ENCODE measurements at regions not wholly inside any gene's neighbourhood (a gene's known extent, or its start where the extent isn't known, plus 50 kb on each side); places are given as distances from the start of the nearest gene placed in this dataset.

DNA sequence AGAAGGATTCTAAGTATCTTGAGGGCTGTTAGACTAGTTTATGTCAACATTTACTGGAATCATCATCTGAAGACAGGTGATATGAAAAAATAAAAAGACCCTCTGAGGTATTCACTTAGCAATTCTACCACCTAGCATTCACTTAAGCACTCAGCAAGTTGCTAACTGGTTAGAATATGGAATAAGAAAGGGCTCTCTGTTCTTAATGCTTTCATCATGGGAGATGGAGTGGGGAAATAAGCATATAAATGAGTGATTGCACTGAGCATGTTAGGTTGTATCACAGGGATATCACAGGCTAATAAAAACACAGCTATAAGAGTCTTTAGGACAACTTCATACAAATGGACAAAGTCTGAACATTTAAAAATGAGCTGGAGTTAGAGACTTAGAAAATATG lies 1238.8 kb downstream of the CDH11 start:
- TF ChIP-seq, protein P1, sequence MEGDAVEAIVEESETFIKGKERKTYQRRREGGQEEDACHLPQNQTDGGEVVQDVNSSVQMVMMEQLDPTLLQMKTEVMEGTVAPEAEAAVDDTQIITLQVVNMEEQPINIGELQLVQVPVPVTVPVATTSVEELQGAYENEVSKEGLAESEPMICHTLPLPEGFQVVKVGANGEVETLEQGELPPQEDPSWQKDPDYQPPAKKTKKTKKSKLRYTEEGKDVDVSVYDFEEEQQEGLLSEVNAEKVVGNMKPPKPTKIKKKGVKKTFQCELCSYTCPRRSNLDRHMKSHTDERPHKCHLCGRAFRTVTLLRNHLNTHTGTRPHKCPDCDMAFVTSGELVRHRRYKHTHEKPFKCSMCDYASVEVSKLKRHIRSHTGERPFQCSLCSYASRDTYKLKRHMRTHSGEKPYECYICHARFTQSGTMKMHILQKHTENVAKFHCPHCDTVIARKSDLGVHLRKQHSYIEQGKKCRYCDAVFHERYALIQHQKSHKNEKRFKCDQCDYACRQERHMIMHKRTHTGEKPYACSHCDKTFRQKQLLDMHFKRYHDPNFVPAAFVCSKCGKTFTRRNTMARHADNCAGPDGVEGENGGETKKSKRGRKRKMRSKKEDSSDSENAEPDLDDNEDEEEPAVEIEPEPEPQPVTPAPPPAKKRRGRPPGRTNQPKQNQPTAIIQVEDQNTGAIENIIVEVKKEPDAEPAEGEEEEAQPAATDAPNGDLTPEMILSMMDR (IDR thresholded peaks at IDR 0.05; ENCODE audit: low read length), result no peak
- no peak for TF ChIP-seq EZH2 (optimal IDR thresholded peaks at IDR 0.05; ENCODE audit: low read depth, low read length)
